ENCODE measurements at regions not wholly inside any gene's neighbourhood (a gene's known extent, or its start where the extent isn't known, plus 50 kb on each side); places are given as distances from the start of the nearest gene placed in this dataset.
"Not testable (repeated sequence)": the region's sequence is repeated elsewhere in the genome, so short reads cannot be mapped to it uniquely, and the experiment has no call there.

DNA sequence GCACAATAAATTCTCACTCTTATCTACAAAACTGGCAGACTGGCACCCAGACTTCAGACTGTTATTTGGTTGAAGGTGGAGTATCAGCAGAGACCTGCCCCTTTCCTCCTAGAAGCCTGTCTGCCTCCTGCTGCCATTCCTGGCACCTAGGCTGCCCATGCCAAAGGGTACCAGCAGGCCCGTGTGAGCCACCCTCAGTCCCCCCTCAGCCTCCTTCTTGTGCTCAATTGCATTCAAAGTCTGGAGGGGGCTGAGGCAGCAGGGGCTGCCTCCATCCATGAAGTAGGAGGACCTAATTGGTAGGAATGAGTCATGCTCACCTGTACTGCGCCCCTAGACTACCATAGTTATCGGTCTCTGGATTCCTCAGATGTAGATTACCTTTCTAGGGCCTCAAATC is 440.9 kb upstream of the GRM3 start:
- no peak for DNase-seq (ENCODE audit: low read depth in 3 of 3)

DNA sequence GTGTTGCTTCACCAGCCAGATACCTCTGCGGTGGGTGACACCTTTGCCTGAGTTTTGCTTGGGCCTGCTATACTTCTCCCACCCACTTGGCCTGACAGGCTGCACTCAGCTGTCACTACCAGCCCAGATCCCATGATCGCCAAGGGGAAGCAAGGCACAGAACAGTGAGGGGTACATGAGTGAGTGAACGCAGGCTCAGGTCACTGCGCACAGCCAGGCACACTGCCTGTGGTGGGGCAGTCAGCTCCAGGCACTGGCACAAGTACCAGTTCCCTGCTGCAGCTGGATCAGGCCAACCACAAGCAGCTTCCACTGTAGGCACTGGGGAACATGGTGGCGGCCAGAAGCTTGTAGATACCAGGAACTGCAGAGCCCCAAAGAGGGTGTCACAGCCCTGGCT is 441.9 kb upstream of the GRM3 start:
- no peak for DNase-seq (ENCODE audit: low read depth in 3 of 3)

DNA sequence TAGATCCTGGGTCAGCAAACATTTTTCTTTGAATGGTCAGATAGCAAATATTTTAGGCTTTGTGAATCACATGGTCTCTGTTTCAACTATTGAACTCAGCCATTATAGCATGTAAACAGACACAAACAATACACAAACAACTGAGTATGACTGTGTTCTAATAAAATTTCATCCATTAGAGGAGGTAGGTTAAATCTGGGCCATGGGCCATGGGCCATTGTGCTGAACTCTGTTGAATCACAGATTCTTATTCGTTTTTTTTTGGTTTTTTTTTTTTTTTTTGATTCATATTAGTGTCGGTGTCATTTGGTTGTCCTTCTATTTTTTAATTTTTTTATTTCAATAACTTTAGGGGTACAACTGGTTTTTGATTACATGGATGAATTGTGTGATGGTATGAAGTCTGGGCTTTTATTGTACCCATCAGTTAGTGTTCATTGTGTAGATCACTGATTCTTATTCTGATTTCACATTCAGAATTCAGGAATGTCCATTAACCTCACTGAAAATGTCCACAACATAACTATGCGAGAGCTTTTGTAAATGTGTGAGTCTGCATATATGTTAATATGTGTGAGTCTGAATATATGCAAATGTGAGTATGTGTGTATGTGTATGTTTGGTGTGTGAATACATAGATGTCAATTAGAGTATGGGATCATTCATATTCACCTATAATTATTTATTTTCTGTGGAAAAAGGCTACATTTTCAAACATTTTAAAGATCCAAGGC is 443.7 kb upstream of the GRM3 start:
- DNase-seq (ENCODE audit: low read depth in 3 of 3) = no peak

DNA sequence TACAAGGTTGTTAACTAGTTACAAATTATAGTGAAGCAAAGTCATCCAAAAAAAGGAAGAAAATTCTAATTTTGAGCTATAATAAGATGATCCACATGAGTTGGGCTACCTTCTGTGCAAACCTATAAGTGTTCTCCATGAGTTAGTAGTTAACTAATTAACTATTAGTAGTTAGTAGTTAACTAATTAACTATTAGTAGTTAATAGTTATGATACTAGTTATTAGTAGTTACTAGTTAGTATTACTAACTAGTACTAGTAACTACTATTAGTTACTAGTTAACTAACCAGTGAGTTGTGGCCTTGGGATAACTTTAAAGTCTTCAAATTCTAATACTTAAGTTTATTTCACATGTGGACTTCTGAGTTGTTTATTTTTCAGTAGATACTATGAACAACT is 453.4 kb upstream of the GRM3 start:
- DNase-seq (ENCODE audit: low read depth in 3 of 3) = no peak

DNA sequence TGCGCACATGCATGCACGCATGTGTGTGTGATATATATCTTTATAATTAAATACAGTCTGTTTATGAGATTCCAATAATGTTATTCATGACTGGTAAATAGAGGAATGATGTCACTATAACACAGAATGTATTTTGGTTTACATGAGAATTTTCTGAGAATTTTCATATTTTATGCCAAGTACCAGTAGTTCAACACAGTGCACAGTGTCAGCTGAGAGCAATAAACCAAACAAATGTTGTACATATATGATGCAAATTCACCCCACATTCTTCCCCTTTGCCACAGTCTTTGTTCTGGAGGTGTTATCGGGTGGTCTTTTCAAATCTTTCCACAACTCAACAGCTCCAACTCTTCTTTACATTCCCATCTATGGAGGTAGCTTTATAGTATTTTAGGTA is 462.2 kb upstream of the GRM3 start:
- DNase-seq (ENCODE audit: low read depth in 3 of 3) = no peak

DNA sequence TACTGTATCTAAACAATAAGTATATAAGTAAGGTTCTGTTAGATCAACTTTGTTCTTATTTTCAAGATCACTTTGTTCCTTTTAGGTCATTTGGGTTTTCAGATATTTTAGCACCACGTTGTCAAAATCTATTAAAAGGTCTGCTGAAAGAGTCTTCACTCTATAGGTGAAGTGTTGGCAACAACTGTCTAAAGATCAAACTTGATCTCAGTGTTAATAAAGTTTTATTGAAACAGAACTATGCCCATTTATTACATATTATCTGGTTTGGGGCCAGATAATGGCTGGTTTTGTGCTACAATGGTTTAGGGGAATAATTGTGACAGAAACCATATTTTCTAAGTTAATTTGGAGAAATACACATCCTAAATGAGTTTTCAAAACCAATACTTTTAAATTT is 478.9 kb upstream of the GRM3 start:
- DNase-seq (ENCODE audit: low read depth in 3 of 3) = no peak

DNA sequence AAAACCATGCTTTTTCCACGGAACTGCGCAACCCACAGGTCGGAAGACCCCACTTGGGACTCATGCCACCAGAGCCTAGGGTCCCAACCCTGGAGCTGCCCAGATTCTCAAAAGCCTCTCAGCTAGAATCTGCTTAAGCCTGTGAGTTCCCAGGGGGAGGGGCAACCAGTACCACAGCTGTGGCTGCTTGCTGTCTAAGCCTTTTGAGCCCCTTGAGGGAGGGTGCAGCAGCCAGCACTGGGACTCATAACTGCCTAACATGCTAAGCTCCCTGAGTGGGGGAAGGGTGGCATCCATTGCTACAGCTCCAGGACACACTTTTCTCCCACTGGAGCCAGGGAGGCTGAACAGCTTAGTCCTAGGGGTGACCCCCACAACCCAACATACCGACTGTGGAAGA is 485.6 kb upstream of the GRM3 start:
- no peak for DNase-seq (ENCODE audit: low read depth in 3 of 3)

DNA sequence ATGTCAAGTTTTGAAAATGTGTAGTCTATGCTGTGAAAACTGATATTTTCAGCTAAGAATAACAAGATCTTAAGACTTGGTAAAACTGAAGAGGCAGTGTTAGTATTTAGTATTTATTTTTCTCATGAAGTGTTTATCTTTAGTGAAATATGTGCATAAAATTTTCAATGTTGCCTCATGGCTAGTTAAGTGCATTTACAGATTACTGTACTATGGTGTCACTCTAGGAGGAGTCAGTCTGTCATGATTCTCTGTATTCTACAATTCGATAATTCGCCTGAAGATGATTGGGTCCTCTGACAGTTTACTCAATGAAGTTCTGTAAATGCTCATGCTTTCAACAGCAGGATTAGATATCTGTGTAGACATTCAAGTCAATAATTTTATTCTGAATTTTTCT is 488.1 kb upstream of the GRM3 start:
- DNase-seq (ENCODE audit: low read depth in 3 of 3) = no peak

DNA sequence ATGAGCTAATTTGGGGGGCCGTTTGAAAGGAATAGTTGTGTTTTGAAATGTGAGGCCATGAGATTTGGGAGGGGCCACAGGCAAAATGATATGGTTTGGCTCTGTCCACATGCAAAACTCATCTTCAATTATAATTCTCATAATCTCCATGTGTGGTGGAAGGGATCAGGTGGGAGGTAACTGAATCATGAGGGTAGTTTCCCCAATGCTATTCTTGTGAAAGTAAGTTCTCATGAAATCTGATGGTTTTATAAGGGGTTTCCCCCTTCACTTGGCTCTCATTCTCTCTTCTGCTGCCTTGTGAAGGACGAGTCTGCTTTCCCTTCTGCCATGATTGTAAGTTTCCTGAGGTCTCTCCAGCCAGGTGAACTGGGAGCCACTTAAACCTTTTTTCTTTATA is 490.8 kb upstream of the GRM3 start:
- DNase-seq (ENCODE audit: low read depth in 3 of 3) = no peak

DNA sequence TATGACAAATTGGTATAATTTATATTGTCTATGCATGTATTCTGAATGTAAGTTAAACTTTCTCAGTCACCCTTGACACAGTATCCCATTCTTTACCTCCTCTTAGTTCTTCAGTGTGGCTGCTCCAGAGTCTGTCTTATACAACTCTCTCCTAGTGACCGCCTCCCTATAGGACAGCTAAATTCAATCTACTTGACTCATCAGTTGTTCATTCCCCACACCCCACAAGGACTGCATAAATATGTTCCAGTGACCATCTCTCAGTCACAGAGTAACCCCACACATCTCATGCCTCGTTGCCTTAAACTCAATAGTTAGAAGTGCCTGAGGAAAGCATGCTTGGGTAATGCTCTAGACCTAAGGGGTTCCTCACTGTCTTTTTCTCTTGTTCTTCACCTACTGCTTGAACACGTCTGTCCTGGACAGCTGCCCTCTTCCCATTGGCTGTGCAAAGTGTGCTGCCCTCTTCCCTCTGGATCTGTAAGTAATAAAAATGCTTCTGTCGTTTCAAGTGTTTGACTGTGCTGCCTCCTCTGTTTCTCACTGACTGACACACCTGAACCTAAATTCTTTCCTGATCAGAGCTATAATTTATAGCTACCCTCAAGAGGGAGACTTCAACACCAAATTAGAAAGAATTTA is 494.6 kb upstream of the GRM3 start:
- DNase-seq (ENCODE audit: low read depth in 3 of 3) = no peak

DNA sequence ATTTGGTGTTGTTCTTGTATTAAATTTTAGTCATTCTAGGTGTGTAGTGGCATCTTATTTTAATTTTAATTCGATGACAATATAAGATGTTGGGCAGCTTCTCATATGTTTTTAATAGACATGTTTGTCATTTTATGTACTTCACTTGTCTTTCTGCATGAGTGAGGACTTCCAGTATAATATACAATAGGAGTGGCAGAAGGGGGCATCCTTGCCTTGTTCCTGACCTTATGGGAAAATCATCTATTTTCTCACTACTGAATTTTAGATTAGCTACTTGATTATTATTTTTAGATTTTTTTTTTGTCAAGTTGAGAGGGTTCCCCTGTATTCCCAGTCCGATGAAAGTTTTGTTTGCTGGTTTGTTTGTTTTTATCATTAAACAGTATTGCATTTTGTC is 495.2 kb upstream of the GRM3 start:
- DNase-seq (ENCODE audit: low read depth in 3 of 3) = no peak

DNA sequence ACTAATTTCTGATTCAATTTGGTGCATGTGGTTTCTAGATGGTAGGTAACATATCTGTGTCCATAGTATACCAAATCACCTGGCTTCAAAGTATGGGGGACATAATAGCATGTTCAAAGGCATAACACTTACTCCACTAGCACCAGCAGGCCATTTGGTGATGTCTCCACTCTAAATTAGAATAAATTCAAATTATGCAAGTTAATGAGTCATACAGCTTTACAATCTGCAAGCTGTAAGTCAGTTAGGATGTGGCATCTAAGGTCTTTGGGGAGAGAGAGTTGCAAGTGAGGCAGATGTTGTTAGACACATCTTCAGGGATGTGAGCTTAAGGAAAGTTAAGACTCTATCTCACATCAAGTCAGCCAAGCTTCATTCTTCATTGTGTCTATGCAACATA is 506.4 kb upstream of the GRM3 start:
- no peak for DNase-seq (ENCODE audit: low read depth in 3 of 3)

DNA sequence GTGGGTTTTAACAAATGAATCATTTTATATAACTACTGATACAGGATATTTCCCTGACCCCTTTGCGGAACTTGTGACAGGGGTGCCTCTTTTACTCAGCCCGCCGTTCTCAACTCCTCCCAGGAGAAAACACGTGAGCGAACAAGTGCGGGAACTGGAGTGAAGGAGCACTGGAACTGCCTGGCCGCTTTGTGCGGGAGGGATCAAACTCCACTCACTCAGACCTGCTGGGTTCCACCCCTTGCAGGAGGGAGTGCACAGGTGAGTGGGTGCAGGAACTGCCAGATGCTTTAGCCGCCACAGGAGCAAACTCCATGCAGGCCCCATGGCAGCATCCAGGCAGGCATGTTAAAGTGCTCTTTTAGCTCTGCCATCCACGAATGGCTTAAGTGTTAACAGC is 513.4 kb upstream of the GRM3 start:
- DNase-seq (ENCODE audit: low read depth in 3 of 3) = no peak

DNA sequence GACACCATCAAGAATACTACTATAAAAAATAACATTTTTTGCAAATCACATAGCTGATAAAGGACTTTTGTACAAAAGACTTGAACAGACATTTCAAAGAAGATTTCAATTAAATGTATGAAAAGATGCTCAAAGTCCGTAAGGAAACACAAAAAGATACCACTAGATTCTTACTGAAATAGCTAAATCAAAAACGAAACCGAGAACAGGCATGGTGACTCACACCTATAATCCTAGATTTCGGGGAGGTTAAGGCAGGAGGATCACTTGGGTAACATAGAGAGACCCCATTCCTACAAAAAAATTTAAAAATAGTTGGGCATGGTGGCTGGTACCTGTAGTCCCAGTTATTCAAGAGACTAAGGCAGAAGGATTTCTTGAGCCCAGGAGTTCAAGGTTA is 520.2 kb upstream of the GRM3 start:
- no peak for DNase-seq (ENCODE audit: low read depth in 3 of 3)

DNA sequence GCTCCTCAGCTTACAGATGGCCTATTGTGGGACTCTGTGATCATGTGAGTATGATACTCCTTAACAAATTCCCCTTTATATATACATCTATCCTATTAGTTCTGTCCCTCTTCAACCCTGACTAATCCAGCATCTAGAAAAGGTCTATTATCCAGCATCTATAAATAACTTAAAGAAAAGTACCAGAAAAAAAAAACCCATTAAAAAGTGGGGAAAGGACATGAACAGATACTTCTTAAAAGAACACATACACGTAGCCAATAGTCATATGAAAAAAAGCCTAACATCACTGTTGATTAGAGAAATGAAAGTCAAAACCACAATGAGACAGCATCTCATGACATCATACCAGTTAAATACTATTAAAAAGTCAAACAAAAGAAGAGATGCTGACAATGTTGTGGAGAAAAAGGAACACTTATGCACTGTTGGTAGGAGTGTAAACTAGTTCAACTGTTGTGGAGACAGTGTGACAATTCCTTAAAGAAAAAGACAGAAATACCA is 549.5 kb upstream of the GRM3 start:
- DNase-seq (ENCODE audit: low read depth in 3 of 3) = no peak

DNA sequence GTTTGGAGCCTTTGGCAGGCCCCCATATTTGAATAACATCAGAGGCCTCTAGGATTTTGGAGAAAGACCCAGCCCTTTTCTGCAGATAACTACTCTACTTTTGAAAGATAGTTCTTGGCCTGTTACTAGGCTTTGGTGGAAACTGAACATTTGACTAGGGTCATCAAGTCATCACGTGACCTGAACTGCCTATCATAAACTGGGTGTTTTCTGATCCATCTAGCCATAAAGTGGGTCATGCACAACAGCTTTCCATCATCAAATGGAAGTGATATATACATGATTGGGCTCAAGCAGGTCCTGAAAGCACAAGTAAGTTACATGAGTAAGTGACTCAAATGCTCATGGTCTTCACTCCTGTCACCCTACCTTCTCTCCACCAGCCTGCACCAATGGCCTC is 552.3 kb upstream of the GRM3 start:
- DNase-seq (ENCODE audit: low read depth in 3 of 3) = no peak

DNA sequence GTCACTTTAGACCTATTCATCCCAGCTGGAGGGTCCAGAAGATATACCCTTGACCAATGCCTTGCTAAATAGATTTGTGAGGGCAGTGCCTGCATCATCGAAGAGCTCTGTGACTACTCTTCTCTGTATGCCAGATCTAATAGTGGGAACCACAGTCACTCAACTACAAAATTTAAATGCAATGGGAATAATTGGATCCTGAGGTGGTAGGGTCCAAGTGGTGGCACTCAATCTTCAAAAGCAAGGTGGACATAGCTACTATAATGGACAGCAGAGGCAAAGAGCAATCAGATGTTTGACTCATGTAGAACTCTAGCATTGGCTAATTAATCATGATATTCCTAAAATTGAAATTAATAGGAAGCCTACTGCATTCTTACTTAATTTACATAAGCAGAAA is 554.3 kb upstream of the GRM3 start:
- no peak for DNase-seq (ENCODE audit: low read depth in 3 of 3)

DNA sequence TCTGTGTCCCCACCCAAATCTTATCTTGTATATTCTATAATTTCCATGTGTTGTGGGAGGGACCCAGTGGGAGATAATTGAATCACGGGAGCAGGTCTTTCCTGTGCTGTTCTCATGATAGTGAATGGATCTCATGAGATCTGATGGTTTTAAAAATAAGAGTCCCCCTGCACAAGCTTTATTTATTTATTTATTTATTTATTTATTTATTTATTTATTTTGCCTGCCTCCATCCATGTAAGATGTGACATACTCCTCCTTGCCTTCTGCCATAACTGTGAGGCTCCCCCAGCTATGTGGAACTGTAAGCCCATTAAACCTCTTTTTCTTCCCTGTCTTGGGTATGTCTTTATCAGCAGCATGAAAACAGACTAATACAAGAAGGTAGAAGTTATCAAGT is 579.1 kb upstream of the GRM3 start:
- DNase-seq (ENCODE audit: low read depth in 3 of 3) = not testable (repeated sequence)

DNA sequence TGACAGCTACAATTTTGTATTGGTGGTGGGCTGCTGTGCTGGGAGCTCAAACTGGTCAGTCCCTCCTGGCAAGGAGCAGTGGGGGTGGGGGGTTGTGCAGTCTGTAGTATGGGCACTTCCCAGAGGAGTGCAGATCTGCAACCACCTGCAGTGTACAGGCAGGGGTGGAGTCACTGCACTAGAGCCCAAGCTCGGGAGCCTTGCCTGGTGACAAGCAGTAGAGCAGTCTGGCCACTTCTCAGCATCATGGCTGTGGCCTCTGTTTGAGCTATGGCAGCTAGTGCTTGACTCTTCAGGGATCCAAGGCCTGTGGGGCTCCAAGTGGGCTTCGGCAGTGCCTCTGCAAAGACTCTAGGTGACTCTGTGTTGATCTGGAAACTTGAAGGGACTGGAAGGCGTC is 585.1 kb upstream of the GRM3 start:
- DNase-seq (ENCODE audit: low read depth in 3 of 3) = no peak

DNA sequence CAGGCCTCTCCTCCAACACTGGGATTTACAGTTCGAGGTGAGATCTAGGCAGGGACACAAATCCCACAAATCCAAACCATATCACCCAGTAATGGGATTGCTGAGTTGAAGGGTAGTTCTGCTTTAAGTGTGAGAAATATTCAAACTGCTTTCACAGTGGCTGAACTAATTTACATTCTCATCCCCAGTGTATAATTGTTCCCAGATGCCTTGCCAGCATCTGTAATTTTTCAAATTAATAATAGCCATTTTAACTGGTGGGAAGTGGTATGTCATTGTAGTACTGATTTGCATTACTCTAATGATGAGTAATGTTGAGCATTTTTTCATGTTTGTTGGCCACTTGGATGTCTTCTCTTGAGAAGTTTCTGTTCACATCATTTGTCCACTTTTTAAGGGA is 592.8 kb upstream of the GRM3 start:
- no peak for DNase-seq (ENCODE audit: low read depth in 3 of 3)

DNA sequence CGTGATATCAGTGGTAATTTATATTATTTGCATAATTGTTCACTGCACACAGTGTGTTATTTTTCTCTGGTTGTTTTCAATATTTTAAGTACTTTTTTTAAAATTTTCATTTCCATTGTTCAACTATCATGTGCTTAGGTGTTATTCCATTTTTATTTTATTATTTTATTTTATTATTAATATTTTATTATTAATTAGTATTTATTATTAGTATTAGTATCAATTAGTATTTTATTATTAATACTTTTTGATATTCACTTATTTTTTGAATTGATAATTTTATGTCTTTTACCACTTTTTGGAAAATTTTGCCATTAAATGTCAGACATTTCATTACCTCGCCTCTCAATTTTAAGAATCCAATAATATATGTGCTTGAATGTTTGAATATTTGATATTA is 593.8 kb upstream of the GRM3 start:
- DNase-seq (ENCODE audit: low read depth in 3 of 3) = no peak

DNA sequence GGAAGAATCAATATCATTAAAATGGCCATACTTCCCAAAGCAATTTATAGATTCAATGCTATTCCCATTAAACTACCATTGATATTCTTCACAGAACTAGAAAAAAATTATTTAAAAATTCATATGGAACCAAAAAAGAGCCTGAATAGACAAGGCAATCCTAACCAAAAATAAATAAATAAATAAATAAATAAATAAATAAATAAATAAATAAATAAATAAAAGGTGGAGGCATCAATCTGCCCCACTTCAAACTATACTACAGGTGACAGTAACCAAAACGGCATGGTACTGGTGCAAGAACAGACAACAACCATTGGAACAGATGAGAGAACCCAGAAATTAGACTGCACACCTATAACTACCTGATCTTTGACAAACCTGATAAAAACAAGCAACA is 598.5 kb upstream of the GRM3 start:
- not testable (repeated sequence) for DNase-seq (ENCODE audit: low read depth in 3 of 3)

DNA sequence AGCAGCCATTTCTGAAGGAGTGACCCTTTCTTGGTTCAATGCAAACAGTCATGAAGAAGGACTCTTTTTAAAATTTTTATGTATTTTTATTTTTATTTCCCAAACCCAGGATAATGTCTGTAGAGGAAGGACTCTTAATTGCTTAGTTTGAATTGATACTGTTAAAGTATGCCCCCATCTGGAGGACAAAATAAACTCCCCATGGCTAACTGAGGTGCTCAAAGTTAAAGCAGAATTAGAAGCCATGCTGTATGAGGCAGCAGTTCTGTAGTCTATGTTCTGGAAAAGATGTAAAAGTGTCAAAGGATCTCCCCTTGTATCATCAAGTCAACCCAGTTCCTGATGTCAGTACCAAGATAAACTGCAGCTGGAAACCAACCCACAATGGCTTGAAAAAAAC is 617.9 kb upstream of the GRM3 start:
- DNase-seq (ENCODE audit: low read depth in 3 of 3) = no peak

DNA sequence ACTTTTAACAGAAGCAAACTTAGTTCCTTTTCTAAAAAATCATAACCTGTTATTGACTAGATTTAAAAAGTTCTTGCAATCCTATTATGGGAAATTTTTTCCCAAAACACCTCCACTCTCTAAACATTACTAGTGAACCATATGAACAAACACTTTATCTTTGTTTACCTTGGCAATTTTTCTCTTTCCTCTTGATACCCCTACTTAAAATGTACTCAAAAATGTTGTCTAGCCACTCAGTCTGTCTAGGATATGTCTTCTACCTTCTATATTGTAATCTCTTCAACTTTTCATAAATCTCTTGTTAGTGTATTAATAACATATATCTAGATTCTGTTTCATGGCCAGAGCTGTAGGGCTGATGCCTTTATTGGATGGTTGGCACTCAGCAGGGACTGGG is 630.0 kb upstream of the GRM3 start:
- DNase-seq (ENCODE audit: low read depth in 3 of 3) = no peak
